ENCODE measurements at regions not wholly inside any gene's neighbourhood (a gene's known extent, or its start where the extent isn't known, plus 50 kb on each side); places are given as distances from the start of the nearest gene placed in this dataset.

DNA sequence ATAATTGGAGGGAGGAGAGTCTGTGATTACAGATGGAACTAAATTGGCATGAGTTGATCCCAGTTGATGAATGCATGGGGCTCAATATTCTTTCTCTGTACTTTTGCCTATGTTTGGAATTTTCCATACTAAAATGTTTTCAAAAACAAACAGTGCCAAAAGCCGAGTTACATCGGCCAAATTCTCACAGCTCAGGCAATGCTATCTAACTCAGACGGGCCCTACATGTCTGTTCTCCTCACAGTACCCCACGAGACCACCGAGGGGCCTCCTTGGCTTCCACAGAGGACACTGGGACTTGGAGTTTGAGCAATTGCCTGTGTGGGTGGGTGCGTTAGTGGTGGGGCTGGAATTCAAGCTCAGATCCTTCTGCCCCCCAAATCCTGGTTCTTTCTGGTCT, 413.2 kb downstream of the CDH26 start:
- no peak for DNase-seq (ENCODE audit: low read depth)

DNA sequence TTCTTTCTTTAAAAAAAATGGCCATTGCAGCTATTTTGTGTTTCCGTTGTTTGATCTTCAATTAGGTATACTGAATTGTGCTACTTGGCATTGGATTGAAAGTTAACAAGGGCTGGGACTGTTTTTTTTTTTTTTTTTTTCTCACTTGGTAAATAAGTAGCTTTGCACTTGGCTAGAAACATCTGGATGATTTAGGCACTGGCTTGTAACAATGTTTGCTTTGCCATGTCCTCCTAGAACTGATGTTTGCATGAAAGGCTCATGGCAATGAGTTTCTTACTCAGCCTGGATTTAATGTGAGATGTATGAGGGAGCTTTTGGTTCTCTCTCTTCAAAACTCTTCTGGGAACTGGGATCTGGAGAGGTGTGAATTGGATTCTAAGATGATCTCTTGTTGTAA, 414.1 kb downstream of the CDH26 start:
- no peak for DNase-seq (ENCODE audit: low read depth)

GRCh38 chr20:60372822-60373221, 414.6 kb downstream of the CDH26 start:
- DNase-seq (ENCODE audit: low read depth), result no peak

GRCh38 chr20:60378620-60379019, 420.4 kb downstream of the CDH26 start:
- no peak for DNase-seq (ENCODE audit: low read depth)

DNA sequence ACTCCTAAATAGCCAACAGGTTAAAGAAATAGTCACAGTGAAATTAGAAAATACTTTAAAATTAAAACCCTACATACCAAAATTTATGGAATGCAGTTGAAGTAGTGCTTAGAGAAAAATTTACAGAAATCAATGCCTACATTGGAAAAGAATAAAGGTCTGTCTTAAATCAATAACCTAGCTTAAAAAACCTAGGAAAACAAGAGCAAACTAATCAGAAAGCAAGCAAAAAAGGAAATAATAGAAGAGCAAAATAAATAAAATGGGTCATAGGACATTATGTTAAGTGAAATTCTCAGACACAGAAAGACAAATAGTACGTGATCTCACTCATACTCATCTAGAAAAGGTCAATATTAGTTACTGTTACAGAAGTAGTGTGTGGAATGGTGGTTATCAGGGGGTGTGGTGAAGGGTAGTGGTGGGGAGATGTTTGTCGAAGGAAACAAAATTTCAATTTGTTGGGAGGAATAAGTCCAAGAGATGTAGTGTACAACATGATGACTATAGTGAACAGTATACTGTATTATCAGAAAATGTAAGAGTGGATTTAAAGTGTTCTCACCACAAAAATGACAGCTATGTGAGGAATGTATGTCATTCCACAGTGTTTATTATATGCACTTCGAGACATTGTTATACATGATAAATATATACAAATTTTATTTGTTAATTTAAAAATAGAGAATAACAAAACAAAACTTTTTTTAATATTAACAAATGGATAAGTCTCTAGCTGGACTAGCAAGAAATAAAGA, 423.6 kb downstream of the CDH26 start:
- peak; percentile 20 for DNase-seq (ENCODE audit: low read depth)

GRCh38 chr20:60389441-60389840, 431.2 kb downstream of the CDH26 start:
- DNase-seq (ENCODE audit: low read depth), result no peak

- DNase-seq (ENCODE audit: low read depth), result no peak
Measured at GRCh38 chr20:60389882-60390281, 431.7 kb downstream of the CDH26 start.

- no peak for DNase-seq (ENCODE audit: low read depth)
Measured at GRCh38 chr20:60395991-60396390, 437.8 kb downstream of the CDH26 start.

DNA sequence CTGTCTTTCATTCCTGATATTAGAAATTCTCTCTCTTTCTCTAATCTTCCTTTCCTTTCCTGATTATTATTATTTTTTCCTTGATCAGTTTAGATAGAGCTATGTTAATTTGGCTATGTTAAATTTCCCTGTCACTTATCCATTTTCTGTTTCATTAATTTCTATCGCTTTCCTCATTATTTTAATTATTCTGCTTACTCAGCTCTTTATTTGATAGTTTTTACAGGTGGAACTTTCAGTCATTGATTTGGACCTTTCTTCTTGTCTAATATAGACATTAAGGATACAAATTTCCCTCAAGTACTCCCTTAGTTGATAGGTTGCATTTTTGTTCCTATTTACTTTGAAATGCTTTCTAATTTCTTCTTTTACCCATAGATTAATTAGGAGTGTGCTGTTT, 442.3 kb downstream of the CDH26 start:
- DNase-seq (ENCODE audit: low read depth), result no peak

DNA sequence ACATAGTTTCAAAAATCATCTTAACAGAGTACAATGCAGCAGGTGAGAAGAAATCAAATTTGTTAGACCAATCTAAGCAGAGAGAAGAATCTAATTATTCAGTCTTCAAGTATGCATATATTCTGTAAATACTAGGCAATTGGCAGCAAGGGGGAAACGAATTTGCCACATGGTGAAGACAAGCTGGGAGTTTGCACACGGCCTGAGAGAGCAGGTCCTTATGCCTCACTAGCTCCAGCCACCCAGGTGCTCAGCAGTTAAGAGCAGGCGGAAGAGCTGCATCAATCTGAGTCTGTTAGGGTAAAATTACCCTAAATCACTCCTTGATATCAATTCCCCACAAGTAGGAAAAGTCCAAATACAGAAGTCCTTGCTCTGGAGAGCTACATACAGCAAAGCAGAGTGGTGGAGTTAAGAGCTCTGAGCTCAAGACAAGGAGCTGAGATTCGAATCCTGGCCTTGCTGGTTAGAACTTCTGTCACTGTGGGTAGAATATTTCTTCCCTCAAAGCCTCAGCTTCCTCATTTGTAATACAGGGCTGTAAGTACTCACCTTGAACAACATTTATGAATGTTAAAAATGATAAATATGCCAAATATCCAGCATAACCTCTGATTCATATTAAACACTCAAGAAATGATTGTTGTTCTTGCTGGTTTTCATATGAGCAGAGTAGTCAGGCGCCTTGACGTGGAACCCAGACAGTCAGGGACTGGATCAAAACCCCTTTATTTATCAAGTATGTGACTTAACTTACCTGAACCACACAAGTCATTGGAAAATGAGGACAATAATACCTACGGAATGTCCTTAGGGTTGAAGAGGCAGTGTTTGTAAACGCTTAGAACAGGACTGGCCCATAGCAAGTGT, 444.2 kb downstream of the CDH26 start:
- DNase-seq (ENCODE audit: low read depth), result no peak

DNA sequence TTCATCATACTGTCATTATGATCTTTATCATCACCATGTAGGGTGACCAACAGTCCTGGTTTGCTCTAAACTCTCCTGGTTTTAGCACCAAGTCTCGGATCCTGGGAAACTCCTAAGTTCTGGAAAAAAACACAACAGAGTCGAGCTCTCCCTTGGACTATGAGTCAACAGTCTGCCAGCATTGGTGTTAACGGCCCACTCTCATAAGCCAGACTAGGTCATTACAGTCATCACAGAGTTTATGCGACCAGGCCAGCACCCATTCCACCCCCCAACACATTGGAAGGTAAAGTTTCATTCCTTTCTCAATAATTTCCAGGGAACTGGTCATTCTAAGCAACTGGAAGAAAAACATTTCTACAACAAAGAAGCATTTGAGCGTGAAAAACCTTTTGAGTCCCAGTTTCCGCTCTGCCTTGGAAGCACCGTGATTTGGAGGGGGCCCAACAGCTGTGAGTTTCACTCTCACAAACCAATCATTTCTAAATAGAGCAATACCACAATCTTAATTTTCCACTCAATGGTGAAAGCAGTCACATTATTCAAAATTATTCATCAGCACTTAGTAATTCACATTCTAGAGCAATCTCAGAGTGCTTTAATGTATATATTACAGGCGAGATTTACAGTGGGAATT, 445.0 kb downstream of the CDH26 start:
- DNase-seq (ENCODE audit: low read depth), result no peak

DNA sequence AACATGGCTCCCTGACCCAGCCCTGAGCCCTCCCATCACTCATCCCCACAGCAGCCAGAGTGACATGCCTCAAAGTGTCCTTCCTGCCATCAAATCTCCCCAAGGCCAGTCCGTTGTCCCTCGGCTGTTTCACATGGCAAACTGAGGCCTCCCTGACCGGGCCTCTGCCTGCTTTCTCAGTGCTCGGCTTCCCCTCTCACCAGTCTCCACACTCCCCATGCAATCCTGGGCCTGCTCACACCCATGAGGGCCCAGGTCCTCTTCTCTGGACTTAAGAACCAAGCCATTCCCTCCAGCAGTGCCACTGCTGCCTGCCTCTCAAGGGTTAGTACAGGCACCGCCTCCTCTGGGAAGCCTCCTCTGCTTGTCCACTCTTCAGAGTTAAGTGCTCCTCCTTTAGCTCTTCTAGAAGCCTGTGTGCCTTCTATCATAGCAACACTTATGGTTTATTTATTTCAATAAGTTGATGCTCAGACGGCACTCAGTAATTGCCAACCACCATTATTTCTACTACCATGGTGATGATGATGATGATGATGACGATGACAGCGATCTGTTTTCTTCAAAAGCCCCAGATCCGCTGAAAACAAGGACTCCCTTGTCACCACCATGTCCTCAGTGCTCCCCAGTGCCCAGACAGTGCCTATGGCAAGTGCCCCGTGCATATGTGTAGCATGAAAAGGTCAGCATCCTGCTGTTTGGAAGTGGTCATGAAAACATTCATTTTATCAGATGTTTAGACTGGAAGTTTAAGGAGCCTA, 449.0 kb downstream of the CDH26 start:
- DNase-seq (ENCODE audit: low read depth), result no peak

- no peak for DNase-seq (ENCODE audit: low read depth)
Measured at GRCh38 chr20:60407938-60408337, 449.7 kb downstream of the CDH26 start.

- DNase-seq (ENCODE audit: low read depth), result no peak
Measured at GRCh38 chr20:60408435-60408834, 450.2 kb downstream of the CDH26 start.

- no peak for DNase-seq (ENCODE audit: low read depth)
Measured at GRCh38 chr20:60410618-60411264, 452.5 kb downstream of the CDH26 start.

GRCh38 chr20:60411813-60412212, 453.6 kb downstream of the CDH26 start:
- no peak for DNase-seq (ENCODE audit: low read depth)

DNA sequence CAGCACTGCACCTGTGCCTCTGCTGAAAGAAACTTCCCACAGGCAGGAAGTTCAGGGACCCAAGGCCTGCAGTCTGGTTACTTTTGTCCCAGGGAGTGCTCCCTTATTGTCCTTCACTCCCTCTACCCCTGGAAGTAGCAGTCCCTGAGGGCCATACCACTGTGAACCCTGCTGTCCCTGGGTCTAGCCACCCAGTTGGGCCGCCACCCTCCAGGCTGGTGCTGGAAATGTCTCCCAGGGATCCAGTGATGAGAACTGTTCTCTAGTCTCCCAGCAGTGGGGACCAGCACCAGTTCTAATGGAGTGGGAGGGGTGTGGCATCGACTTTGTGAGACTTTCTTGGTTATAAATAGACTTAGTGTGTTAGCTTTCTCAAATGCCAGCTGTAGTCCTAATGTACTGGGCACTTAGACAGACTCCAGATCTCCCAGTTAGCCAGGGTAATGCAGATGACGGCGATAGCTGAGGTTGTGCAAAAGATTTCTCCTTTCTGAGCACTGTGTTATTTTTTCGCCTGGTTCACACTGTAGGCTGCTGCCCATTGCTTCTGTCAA, 462.5 kb downstream of the CDH26 start:
- DNase-seq (ENCODE audit: low read depth), result no peak

DNA sequence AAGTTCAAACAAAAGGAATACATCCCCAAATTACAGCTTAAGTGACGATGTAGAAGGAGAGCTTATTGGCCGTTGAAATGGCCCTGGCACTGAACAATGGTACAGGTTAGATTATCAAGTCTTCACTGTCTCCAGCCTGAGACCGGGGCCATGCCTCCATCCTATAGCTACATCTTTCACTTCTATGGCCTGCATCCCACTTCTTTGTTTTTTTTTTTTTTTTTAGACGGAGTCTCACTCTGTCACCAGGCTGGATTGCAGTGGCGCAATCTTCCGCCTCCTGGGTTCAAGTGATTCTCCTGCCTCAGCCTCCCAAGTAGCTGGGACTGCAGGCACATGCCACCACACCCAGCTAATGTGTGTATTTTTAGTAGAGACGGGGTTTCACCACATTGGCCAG, 464.6 kb downstream of the CDH26 start:
- DNase-seq (ENCODE audit: low read depth), result no peak

DNA sequence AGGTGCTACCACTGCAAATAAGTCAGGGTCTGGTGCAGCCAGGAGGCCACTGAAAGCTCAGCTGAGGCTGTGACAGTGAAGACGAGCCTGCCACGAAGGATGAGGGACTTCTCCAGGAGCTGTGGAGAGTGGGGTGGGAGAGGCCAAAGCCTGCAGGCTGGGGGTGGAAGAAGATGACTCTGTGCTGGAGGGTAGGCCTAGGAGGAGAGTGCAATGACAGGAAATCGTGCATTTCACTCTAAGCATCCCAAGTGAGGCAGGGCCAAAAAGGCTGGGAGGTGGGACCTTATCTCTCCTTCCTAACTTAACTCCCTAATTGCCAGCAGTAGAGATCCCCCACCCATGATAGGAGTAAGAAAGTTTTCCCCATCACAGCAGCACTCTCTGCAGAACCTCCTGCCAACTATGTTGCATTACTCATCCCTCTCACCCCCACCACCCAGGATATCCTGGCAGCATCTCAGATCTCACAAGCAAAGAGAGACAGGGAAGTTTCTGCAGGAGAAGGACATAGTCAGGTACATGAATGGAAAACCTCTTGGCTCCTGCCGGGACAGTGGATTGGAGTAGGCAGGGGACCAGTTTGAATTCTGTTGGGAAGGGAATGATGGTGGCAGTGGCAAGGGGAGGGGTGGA, 466.2 kb downstream of the CDH26 start:
- DNase-seq (ENCODE audit: low read depth), result no peak

- DNase-seq (ENCODE audit: low read depth), result no peak
Measured at GRCh38 chr20:60427516-60427915, 469.3 kb downstream of the CDH26 start.

DNA sequence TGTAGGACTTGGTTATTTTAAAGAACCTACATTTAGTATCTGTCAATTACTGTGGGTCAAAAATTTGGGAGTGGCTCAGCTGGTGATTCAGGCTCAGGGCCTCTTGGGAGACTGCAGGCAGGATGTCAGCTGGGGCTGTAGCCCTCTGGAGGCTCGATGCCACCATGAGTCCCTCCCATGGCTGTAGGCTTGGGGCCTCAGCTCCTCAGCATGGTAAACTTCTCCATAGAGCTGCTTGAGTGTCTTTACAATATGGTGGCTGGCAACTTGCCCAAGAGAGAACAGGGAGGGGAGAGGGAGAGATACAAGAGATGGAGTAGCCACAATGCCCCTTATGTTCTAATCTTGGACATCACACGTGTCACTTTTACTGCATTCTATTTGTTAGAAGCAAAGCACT, 470.4 kb downstream of the CDH26 start:
- DNase-seq (ENCODE audit: low read depth), result no peak

Measured in HS-5 (cell line).